Activated CD4-positive, alpha-beta T cell treated with anti-CD3 and anti-CD28 coated beads, Interleukin-2, amount 50 U/mL, for 4 hours (primary cell): ENCODE measurements at regions not wholly inside any gene's neighbourhood (a gene's known extent, or its start where the extent isn't known, plus 50 kb on each side); places are given as distances from the start of the nearest gene placed in this dataset.
A peak's percentile ranks its signal among the peaks of the same experiment; 100 is the strongest.

ENCODE experiments used
- DNase-seq, 2 experiments: peaks; one replicate each; pipeline ENCODE4 v3.0.0-alpha.2; 2020

DNA sequence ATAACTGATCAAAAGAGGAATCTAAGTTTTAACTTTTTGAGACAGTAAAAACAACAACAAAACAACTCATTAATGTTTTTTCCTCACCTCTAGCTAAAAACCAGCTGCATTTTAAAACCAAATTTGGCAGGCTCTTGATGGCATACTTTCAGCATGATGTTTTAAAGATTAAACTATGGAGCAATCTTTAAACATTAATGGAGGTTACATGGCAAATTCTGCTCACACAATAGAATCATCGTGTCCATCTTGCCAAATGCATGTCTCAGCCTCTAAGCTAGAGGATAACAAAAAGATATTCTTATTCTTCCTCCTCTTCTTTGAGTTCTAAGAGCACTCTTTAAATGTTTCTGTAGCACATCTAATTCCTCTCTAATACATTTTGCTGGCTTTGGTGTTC lies 579.8 kb upstream of the PKN2 start:
- no peak for DNase-seq

DNA sequence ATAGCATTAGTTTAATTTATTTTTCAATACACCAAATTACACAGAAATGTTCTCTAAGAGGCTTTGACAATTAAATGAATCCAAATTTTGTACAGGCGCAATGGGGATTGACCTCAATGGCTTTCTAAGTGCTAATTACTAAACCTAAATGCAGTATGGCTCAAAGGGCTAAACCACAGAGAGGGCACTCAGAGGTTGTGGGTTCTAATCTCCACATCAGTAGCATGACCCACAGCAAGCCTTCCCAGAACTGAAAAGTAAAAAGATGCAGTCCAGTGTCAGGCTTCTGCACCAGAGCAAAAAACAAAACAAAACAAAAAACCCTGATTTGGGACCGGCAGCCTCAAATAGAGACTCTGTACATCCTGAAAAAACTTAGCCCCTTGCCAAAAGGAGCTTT lies 579.2 kb upstream of the PKN2 start:
- DNase-seq: no peak

GRCh38 chr1:88111816-88112215 lies 572.3 kb upstream of the PKN2 start:
- DNase-seq: no peak

DNA sequence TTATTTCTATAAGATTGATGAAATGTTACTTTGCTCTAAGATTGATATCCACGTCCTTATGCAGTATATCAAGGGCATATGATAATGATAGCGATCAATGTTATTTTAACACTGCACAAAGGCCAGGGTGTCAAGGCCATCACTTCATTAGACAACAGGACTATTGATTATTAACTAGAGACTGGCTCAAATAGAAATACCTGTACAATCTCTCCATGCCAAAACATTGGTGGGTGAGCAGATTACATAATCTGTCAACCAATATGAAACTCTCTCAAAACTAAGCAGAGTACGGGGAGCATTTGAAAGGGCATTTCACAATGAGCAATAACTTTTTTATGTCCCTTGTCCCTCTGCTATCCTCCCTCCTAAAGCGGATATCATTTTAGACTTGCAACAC lies 566.5 kb upstream of the PKN2 start:
- DNase-seq: no peak

GRCh38 chr1:88118176-88118845 lies 565.8 kb upstream of the PKN2 start:
- DNase-seq: no peak

- no peak for DNase-seq
These were observed 559.5 kb upstream of the PKN2 start for GRCh38 chr1:88124614-88125013.

DNA sequence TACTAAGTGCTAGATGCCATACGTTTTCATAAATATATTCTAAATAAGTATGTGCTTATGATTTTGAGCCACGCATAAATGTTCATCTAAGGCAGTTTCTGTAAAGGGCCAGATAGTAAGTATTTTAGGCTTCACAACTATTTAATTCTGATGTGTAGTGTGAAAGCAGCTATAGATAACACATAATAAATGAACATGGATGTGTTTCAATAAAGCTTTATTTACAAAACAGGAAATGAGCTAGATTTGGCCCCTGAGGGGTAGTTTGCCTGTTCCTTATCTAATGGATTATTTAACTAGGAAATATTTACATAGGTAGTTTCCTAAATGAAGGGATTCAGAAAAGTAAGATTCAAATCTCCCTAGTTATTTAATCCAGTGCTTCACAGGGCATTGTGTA lies 557.6 kb upstream of the PKN2 start:
- DNase-seq: no peak

DNA sequence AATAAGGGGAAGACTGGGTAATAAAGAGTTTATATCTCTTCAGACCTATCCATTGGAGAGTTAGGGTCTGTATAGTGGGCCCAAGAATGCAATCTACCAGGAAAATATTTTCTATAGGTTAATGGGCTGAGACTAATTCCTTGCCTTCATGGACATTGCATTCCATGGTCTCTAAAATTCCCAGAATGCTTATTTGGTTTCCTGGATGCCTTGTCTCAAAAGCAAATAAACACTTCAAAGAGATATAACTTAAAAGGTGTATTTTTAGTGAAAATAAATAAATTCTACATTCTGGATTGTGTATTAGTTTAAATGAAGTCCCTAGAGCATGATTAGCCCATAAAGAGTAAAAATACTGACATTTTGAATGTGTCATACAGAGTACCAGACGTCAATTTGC lies 550.1 kb upstream of the PKN2 start:
- DNase-seq: no peak

DNA sequence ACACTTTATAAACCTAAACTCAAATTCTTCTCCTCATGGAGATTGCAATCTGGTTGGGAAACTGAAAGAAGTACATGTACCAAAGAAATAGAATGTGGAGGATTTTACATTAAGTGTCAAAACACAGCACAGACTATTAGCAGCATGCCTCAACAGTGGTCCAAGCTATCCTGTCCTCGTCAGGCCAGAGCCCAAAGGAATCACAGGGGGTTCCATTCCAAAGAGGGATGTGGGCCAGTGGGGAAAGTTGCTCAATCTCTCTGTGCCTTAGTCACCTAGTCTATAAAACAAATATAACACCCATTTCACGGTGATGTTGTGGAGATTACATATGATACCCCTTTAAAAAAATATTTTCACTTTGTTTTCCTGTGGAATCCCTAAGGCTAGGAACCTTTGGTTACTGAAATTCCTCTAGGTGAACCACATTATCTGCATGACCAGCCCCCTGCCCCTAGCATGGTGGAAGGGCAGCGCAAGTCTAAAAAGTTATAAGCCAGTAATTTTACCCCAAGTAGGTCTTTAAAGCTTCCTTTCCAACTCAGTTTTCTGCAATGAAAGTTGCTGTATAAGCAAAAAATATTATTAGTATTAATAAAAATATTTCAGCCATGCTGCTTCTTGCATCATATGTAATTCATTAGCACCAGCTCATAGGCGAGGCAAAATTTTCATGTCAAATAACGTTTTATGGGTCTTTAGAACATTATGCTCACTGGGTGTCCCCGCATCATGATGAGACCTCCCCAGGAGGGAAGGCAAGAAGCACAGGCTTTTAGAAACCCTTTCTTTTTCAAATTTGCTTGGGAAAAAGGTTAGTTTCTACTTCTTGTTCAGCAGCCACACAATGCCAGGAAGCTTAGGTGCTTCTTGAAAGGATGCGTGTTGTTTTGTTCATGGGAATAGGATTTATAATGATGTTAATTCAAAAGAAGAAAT lies 548.8 kb upstream of the PKN2 start:
- DNase-seq: no peak

GRCh38 chr1:88139633-88140032 lies 544.4 kb upstream of the PKN2 start:
- no peak for DNase-seq

DNA sequence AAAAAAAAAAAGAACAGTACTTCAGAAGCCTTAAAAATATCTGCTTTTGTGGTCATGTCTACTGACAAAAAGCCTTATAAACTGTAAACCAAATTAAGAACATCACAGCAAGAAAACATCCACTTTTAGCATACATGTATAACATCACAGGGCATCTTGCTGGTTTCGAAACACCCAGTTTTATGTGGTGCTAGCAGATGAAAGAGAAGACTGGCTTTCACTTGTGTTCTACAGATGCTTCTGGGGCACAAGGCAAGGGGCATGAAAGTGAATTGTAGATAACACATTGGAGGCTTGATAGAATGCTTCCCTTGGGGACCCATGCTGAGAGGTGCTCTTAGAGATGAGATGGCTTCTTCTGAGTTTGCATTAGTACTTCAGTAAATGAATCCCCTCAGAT lies 543.7 kb upstream of the PKN2 start:
- no peak for DNase-seq

GRCh38 chr1:88141499-88142074 lies 542.5 kb upstream of the PKN2 start:
- DNase-seq: no peak

- DNase-seq: no peak
These were observed 538.3 kb upstream of the PKN2 start for GRCh38 chr1:88145752-88146151.

GRCh38 chr1:88149686-88150085 lies 534.4 kb upstream of the PKN2 start:
- DNase-seq: no peak

DNA sequence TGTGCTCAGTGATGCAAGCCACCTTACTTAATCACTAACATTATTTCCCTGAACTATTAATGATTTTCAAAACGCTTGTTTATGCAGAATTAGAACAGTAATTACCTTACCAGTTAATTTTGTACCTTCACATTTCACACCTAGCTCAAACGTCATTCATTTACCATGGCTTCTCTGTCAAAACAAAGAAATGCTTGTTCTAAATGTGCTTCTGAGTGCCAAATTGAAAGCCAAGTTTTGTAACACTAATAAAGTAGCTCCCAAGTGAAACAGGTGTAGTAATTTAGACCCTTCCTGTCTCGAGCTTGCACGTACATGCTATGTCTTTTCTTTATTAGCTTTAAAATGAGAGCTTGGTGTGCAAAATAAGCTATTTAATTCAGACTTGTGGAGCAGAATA lies 533.7 kb upstream of the PKN2 start:
- no peak for DNase-seq

DNA sequence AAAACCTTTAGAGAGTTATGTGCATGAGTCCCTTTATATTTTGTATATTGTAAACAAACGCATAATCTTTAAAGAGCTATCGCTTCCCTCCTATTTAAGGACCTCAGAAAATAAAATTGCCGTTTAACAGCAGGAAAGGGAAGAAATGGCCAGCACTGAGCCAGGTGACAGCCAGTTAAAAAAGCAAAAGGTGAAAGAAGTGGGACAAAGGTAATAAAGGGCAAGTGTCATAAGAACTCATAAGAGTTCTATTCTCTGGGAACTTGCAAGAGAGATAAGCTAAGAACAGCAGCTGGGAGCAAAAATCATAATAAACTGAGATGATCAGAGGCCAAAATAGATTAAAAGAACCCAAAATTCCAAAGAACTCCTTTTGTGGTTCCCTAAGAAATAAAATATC lies 520.9 kb upstream of the PKN2 start:
- no peak for DNase-seq

DNA sequence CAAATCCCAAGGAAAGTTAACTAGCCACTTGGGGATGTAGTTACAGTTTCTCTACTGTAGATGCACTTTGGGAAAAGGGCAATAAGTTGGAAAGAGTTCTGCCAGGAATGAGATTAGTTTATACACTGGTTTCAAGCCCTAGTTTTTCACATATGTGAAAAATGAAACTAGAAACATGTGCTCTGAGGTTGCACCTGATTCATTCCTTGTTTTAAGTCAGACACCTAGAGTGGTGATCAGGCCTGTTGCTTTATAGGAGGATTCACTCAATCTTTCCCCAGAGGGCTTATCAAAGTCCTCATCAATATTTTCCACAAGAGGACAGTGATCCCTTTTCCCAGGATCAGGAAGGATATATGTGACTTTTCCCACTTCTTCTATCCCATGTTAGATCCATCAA lies 515.9 kb upstream of the PKN2 start:
- DNase-seq: no peak

GRCh38 chr1:88169139-88169538 lies 514.9 kb upstream of the PKN2 start:
- no peak for DNase-seq

GRCh38 chr1:88169939-88170338 lies 514.1 kb upstream of the PKN2 start:
- DNase-seq: no peak

- no peak for DNase-seq
These were observed 508.9 kb upstream of the PKN2 start for GRCh38 chr1:88175120-88175630.

GRCh38 chr1:88175631-88176226 lies 508.3 kb upstream of the PKN2 start:
- DNase-seq: no peak

GRCh38 chr1:88179943-88180342 lies 504.1 kb upstream of the PKN2 start:
- no peak for DNase-seq

DNA sequence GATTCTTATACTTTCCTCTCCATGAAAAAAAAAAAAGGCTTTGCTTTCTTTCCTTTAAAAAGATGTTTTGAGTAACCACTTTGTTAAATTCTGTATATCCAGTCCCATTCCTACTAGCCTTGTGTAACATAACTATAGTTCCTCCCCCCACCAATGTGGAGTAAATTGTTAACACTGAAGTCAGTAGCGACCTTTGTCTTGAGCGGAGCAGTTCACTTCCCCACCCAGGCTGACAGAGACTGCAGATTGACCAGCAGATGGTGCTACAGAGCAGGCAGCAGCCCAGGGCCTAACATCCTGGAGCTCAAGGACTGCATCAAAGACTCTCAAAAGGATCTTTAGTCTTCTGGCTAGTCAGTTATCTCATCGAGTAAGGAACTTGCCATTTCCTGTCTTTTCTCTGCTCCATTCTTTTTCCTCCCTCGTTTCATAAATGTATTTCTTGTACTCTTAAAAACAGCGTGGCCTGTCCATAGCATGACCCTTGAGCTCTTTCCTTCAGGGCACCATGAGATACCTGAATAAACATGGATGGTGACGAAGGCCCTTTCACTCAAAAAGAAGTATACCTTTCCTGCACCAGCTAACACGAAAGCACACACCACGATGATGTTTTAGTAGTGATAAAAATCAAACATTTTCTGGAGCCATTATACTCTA lies 503.5 kb upstream of the PKN2 start:
- peak; percentile 16 for DNase-seq
